ENCODE measurements at regions not wholly inside any gene's neighbourhood (a gene's known extent, or its start where the extent isn't known, plus 50 kb on each side); places are given as distances from the start of the nearest gene placed in this dataset. TPM values are rescaled to one million over a fixed set of nuclear protein-coding genes. Genes with fewer than 3 reads are reported as not detected.

Small RNA genes lying in the stretch of these regions (small RNA-seq; reads per million reads assigned to genes)
- not detected for gene RF00019

Measured in hematopoietic multipotent progenitor cell (in vitro differentiated cells).